HUDEP-2 (cell line): ENCODE measurements at regions not wholly inside any gene's neighbourhood (a gene's known extent, or its start where the extent isn't known, plus 50 kb on each side); places are given as distances from the start of the nearest gene placed in this dataset.
A peak's percentile ranks its signal among the peaks of the same experiment; 100 is the strongest.
"Not testable (repeated sequence)": the region's sequence is repeated elsewhere in the genome, so short reads cannot be mapped to it uniquely, and the experiment has no call there.

Source experiments
- DNase-seq, 76 experiments: peaks; one replicate each; lab custom pipeline; 2025; ENCODE audit not compliant: unreplicated experiment in 76 of 76; lab: John Stamatoyannopoulos, UW

DNA sequence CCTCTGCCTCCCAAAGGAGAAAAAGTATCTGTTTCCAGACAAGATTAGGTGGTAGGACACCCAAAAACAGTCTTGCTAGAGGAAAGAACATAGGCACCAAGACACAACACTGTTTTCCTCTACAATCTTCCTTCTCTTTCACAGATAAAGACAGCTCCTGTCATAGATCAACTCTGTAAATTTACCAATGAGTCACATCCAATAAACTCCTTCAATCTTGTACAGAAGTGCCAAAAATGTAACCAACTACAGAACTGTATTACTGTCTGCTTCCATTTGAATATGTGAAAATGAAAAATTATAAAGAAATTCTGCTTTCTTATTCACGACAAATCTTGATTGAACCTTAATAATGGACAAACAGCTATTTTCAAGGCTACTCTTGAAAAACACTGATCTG lies 286.9 kb downstream of the PLK2 start:
- DNase-seq = no peak

DNA sequence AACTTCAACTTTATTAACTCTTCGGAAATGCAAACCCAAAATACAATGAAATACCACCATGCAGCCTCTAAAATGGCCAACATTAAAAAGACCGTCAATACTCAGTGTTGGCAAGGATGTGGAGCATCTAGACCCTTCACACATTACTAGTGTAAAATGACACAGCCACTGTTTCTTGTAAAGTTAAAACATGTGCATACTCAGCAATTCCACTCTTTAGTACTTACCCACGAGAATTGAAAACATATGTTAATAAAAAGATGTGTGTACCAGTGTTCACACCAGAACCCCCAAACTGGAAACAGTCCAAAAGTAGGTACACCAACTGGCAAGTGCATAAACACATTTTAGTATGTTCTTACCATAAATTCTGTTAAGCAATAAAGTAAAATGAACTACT lies 294.7 kb downstream of the PLK2 start:
- no peak for DNase-seq

GRCh38 chr5:58161889-58162288 lies 298.0 kb downstream of the PLK2 start:
- DNase-seq = not testable (repeated sequence)

DNA sequence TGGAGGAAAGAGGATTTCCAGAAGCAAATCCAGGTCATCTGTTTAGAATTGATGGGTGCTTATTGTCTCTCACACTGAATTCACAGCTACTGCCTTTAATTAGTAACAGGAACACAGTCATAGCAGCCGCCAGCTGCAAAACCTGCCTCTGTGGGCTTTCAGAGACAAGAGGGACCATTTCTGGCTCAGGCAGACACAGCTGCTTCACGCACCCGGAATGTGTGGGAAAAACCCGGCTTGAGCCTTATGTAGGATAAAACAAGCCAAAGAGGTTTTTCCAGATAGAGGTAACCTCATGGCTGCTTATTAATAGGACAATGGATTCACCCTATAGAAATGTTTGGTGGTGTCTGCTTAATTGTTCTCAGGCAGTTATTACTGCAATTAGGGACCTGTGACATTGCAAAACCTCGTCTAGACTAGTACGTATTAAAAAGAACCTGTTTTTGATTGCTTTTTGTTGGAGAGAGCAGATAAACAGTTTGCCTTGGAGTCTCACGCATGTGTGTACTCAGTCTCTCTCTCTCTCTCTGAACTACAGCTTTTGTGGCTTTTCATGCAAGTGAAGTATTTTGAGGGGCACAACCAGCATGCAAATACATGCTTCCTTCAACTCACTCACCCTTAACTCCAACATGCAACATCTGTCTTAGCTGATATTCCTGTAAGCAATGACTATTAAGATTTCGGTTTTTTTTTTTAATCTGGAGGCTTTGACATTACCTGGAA lies 302.7 kb downstream of the PLK2 start:
- no peak for DNase-seq

- no peak for DNase-seq
These were observed 303.5 kb downstream of the PLK2 start for GRCh38 chr5:58156361-58156760.

DNA sequence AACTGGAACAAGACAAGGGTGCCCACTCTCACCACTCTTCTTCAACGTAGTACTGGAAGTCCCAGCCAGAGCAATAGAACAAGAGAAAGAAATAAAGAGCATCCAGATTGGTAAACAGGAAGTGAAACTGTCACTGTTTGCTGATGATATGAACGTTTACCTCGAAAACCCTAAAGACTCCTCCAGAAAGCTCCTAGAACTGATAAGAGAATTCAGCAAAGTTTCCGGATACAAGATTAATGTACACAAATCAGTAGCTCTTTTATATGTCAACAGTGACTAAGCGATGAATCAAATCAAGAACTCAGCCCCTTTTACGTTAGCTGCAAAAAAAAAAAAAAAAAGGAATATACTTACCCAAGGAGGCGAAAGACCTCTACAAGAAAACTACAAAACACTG lies 306.6 kb downstream of the PLK2 start:
- DNase-seq = peak in 7 of 76 experiments; percentile 8 to 24 (median 20)

GRCh38 chr5:58151414-58151813 lies 308.5 kb downstream of the PLK2 start:
- no peak for DNase-seq

GRCh38 chr5:58150926-58151325 lies 309.0 kb downstream of the PLK2 start:
- DNase-seq = no peak

- DNase-seq = no peak
These were observed 310.1 kb downstream of the PLK2 start for GRCh38 chr5:58149746-58150145.

GRCh38 chr5:58149345-58149744 lies 310.5 kb downstream of the PLK2 start:
- DNase-seq = no peak

DNA sequence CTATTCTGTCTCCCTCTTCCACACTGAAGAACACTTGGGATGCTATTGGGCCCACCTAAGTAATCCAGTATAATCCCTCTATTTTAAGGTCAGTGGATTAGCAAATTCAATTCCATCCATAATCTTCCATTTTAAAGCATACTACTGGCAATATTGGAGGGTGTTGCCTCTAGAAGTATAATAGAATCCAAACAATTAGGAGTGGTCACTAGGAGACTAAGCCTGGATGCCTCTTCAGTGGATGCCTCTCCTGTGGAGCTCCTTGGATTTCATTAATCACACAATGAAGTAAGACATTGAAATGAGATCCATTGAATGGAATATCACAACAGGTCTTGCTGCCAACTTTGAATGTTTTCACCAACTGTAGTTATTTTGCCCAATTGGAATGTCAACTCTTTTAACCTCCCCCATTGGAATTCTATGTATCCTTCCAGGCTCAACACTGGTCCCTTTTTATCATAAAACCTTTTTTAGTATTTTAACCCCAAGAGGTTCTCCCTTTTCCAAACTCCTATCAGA lies 311.6 kb downstream of the PLK2 start:
- no peak for DNase-seq

- no peak for DNase-seq
These were observed 314.4 kb downstream of the PLK2 start for GRCh38 chr5:58145397-58145934.

- no peak for DNase-seq
These were observed 316.2 kb downstream of the PLK2 start for GRCh38 chr5:58143727-58144126.

- DNase-seq = no peak
These were observed 316.7 kb downstream of the PLK2 start for GRCh38 chr5:58143181-58143580.

GRCh38 chr5:58138791-58139190 lies 321.1 kb downstream of the PLK2 start:
- DNase-seq = no peak

DNA sequence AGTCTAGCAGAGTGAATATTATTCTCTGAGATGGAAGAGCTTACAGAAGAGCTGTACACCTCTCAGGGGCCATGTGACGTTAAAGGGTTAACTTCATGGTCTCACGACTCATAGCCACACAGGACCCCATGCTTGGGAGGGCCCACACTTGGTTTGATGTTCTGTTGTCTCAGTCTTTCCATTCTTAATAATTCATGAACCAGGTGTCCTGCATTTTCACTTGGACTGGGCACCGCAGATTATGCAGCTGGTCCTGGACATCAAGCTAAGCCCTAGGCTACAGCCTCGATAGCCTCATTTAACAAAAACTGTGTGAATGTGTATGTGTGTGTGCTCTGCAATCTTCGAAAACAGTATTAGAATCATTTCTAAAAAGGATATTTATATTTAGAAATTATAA lies 323.5 kb downstream of the PLK2 start:
- DNase-seq = no peak

GRCh38 chr5:58135571-58136335 lies 324.1 kb downstream of the PLK2 start:
- DNase-seq = no peak

GRCh38 chr5:58133631-58134296 lies 326.1 kb downstream of the PLK2 start:
- DNase-seq = no peak

- DNase-seq = no peak
These were observed 326.7 kb downstream of the PLK2 start for GRCh38 chr5:58133216-58133615.

GRCh38 chr5:58127255-58128220 lies 332.3 kb downstream of the PLK2 start:
- no peak for DNase-seq
